GM21515 (cell line): ENCODE measurements at regions not wholly inside any gene's neighbourhood (a gene's known extent, or its start where the extent isn't known, plus 50 kb on each side); places are given as distances from the start of the nearest gene placed in this dataset.
A peak's percentile ranks its signal among the peaks of the same experiment; 100 is the strongest.

Experiments
- ATAC-seq: cut with Tn5 transposase; IDR thresholded peaks from one replicate; pipeline ENCODE4 v1.9.1; 2021; ENCODE audit not compliant: unreplicated experiment

DNA sequence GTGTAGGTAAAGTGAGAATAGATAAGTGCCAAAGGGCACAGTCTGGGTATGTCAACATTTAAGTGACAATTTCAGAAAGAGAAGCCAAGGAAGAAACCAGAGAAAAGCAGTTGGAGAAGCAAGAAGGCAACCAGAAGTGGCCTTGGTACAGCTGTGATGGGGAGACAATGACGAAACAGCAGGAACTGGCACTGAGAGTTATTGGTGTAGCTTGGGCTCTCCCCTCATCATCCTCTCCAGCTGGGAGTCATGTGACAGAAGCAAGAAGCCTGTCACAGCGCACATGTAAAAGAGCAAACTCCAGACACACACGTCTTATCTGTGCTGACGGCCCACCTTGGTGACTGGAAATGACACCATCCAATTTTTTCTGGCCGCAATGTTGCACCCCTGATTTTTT, 203.3 kb upstream of the NUDT4 start:
- no peak for ATAC-seq

DNA sequence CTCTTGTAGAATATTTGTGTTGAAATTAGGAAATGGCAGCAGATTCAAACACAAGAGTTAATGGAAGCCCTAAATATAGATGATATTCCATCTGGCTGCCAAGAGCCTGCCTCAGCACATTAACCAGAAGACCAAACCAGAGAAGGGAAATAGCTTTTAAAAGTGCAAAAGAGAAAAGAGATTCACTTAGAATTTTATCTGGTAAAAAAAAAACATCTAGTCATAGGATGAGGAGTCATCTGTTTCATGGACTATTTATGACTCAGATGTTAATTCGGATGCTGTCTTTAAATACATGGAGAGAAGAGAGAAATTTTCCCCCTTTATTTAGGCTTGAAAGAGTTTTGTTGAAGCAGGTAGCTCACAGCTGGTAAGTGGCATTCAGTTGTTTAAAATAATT, 201.6 kb upstream of the NUDT4 start:
- no peak for ATAC-seq

DNA sequence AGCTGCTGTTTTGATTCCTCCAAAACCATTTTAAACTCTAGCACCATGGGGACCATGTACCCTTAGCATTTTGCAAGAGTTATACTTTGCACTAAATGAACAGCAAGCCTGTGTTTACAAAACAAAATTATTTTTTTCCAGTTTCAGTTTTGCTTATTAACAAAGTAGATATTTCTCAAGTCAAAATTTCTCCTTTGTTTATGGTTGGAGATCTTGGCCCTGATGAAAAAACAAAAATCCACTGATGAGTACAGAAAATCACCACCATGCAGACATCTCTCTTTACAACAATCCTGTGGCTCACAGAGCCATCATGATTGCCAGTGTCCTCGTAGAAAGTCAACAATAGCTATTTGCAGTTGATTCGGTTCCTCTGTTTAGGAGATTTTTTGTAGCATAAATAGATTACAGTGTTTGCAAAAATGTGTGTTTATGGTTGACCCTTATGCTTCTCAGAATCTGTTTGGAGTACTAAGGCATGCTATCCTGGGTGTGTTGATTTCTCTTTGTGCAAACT, 201.1 kb upstream of the NUDT4 start:
- no peak for ATAC-seq

DNA sequence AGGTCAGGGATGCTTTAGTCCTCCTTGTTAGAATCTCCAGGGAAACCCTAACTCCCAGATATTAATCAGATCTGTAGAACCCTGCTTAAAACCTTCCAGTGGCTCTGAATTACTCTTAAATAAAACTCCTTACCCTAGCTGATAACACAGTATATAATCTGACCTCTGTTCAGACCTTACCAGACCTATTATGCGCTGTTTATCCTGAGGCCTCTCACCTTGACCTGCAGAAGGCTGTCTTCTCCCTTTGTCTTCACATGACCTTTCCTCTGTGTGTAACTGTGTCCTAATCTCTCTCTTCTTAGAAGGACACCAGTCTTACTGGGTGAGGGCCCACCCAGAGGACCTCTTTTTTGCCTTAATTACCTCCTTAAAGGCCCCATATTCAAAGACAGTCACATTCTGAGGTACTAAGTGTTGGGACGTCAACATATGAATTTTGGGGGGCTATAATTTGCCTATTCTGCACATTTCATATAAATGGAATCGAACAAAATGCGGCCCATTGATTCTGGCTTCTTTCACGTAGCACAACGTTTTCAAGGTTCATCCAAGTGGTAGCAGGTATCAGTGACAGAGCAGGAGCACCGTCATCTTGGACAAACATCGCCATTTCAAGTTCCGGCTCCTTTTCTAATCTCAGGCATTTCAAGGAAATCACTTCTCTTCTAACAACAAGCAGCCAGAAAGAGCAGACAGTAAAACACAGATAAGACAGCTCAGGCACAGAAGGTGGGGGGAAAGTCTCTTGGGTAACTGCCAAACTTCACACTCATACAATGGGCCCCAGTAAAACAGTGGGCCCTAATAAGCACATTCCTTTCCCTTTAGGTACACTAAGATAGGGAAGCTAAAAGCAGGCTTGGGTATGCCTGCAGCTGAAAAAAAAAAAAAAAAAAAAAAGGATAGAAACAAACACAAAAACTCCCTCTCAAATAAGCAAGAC, 200.2 kb upstream of the NUDT4 start:
- no peak for ATAC-seq

DNA sequence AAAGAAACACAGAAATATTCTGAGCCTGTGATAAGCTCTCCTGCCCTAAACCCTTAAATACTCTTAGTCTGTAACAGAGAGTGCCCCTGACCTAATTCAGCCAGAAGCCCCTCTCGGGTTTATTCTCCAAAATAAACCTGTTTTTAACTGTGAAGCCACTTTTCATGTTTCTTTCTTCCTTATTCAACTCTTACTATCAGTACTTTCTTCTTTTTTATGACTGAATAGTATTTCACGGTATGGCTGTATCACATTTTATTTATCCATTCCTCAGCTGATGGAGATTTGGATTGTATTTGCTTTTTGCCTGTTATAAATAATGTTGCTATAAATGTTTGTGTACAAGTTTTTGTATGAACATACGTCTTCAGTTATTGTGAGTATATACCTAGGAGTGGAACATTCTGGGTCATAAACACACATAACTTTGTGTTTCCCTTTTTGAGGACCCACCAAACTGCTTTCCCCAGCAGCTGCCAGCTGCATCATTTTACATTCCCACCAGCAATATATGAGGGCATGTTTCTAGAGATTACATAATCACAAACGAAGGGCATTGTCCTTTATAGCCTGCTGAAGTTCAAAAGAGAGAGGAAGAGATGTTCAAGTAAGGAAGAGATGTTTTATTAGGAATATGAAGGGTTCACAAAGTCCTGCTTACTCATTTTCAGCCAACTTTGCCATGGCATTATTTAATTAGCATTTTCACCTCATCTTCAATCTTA, 199.4 kb upstream of the NUDT4 start:
- ATAC-seq = no peak

DNA sequence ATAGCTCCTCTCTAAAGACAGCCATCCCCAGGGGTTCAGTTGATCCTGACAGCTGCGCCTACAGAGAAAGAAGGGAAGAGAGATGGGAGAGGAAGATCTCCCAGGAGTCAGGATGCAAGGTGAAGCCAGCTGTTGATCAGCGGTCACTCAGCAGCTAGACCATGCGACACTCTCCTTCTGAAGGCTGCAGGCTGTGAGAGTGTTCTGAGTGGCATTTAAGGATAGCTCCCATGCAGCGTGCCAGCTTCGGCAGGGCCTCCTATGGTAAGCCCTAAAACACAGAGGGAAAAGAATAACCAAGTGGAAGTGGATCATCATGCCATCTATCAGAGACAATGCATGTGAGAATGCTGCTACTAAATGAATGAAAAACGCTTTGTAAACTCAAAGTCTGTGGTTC, 197.9 kb upstream of the NUDT4 start:
- no peak for ATAC-seq

DNA sequence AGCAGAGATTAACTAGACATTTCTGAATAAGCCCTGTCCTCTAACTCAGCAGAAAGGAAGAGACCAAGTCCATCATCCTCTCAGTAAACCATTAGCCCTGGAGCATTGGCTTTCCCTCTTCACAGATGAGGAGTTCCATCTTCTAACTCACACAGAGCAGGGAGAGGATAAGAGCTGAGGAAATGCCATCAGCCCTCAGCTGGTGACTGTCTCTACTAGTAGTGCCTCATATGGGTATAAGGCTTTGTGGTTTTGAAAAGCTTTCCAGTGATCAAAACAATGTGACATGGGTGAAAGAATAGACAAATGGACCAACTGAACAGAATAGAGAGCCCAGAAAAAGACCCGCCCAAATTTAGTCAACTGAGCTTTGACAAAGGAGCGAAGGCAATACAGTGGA, 197.2 kb upstream of the NUDT4 start:
- ATAC-seq = no peak

DNA sequence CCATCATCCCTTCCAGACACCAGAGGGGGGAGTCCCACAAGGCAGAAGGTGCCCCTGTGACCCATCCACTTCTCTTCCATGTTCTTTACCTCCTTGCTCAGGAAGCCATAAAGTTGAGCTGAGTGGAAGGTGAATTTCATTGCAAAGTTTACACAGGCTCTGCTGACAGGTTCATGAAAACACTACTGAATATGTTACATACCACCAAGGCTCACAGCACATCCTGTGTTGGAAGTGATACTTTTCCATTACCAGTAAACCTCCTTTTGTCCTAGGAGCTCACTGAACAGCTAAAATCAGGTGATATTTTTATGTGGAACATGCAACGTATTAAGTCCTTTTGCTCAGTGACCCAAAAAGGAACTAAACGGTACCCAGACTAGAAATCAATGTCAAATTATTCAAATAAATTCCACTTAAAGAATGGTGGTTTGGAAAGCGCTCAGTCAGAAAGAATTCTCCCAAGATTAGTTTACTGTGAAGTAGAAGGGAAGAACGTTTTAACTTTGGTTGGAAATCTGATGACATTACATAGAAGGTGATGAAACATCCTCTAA, 196.2 kb upstream of the NUDT4 start:
- ATAC-seq = no peak

DNA sequence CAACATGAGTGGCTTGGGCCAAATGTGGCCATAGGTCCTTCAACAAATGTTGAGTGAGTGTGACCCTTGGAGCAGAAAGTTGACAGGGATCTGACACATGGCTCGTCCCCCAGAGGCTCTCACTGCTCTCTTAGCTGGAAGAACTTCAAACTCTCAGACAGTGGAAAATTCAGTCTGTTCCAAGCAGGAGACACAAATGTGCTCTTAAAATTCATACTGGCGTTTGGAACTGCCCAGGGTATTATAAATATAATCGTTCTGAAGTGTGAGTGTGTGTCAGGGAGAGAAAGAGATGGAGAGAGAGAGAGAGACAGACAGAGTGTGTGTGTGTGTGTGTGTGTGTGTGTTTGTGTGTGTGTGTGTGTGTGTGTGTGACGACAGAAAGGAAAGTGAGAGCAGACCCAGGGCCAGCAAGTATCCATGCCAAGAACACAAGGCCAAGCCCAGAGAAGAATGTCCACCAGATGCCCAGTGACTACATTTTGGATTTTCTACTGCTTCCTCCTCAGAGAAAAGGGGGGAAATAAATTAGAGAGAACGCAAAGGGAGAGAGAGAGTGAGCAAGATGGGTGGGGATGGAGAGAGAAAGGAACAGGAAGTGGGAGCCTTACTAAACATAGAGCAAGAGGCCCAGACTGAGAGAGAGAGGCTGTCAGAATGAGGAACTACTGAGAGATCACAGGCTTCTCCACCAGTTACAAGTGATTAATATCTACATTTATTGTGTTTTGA, 193.6 kb upstream of the NUDT4 start:
- ATAC-seq = peak; percentile 91

DNA sequence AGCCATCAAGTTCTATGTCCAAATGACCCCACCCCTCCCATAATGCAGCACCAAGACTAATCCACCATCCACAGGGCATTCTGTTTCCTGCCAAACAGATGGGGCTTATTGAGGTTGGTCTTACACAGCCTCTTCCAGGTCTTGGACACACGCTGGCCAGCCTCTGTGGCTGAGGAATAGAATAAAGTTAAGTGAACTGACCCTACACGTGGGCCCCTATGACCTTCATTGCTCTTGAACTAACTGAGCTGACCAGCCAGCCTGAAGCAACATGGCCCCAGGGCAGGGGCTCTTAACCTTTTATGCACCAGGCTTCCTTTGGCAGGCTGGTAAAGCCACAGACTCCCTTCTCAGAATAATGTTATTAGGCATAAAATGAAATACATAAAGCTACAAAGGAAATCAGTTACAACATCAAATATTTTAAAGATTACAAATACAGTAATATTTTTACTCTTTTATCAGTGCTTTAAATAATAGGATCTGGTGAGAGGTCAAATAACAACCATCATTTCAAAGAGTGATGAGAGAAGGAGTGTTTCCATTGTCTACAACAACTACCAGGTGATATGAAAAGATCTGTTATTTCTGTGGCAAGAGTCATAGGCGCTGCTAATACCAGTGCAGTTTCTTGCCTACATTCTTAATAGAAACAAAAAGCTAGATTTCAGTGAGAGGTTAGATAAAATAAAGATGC, 192.9 kb upstream of the NUDT4 start:
- no peak for ATAC-seq

DNA sequence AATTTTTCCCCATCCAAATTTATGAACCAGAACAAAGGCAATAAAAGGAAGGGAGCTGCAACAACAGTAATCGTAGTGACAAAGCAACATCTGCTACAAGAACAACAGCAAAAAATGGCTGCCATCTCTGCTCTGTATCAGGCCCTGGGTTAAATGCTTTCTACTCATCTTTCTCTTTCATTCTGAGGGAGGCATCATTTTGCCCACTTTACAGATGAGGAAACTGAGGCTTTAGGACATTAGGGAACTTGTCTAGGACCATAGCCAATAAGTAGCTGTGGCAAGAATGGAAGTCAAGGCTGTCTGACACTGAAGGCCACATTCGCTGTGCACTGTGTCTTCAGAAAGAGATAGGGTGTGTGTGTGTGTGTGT, 192.4 kb upstream of the NUDT4 start:
- ATAC-seq = no peak

DNA sequence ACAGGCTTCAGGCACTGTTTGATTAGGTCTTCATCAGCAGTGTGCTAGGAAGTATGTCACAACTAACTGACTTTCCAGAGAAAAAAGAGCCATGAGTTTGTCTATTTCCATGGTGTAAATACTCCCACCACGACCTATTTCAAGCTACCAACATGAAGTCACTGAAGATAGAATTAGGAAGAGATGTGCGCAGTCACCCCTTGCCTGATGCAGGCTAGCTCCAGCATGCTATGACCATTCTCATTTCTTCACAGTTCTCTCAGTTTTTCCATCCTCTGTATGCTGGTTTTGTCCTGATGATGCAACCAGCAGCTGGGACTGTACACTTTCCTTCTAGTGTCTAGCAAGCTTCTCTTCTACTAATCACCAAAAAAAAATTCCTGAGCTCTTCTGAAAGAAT, 191.6 kb upstream of the NUDT4 start:
- no peak for ATAC-seq

DNA sequence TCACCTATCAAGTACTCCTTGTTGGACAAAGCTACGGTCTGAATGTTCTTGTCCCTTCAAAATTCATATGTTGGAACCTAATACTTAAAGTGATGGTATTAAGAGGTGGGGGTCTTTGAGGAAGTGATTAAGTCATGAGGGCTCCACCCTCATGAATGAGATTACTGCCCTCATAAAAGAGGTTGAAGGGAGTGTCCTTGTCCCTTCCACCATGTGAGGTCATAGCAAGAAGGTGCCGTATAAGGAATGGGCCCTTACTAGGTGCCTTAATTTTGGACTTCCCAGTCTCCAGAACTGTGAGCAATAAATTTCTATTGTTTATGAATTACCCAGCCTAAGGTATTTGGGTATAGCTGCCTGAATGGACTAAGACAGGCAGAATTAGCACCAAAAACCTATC, 191.1 kb upstream of the NUDT4 start:
- ATAC-seq = no peak

DNA sequence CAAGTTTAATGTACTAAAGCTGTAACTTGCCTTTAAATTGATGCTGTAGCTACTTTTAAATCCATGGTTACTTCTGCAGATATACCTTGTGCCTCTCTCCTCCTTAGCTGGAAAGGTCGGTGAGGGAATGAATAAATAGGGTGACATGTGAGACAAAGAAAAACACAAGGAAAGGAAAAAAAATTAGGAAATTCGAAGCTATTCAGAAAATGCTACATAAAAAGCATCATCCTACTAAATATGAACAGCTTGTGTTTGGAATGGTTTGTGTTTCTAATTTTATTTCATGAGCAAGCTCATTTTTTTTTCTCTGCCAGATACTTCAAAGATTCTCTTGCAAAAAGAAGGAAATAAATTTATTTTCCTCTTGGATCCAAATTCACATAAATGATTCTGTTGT, 186.3 kb upstream of the NUDT4 start:
- no peak for ATAC-seq

DNA sequence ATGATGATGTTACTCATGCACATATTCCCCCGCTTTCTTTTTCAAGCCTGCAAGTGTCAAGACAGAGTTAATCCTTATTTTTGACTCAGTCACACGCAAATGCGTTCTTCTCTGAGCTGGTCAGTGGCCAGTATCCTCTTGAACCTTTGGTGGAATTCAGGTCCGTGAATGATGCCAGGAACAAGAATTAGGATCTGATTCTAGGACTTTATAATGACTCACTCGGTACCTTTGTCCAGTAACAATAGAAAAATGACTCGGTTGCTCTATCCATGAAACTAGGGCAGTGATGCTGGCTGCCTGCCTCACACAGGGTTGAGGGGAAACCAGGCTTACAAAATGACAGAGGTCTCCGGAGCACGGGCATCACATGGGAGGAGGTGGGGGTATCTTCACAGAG, 185.8 kb upstream of the NUDT4 start:
- no peak for ATAC-seq

DNA sequence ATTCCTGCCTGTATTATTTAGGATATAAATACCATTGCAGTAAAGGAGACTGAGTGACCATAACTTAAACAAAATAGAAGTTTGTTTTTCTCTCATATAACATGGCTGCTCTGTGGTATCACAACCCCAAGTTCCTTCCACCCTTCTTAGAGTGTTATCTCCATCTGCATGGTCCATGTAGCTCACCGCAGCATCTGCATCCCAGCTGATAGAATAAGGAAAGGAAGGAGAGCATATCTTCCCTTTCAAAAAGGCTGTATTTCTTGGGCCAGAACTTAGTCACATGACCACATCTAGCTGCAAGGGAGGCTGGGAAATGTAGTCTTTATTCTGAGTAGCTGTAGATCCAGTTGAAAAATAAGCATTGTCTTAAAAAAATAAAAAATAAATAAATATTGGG, 184.8 kb upstream of the NUDT4 start:
- no peak for ATAC-seq

DNA sequence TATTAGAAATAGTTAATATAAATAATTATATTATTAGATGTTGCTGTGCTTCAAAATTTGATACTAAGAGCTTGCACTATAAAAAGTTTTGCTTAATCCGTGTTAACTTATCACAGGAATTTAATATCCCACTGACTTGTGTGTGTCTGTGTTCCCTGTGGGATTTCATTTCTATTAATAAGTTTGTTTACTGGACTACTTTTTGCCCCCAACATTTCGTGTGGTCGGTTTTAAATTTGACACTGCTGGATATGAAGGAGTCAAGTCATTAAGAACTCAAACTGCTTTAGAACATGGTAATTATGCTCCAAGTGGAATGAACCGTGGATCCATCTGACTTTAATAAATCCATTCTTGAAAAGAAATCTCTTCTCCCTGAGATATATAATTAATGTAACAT, 182.2 kb upstream of the NUDT4 start:
- no peak for ATAC-seq

DNA sequence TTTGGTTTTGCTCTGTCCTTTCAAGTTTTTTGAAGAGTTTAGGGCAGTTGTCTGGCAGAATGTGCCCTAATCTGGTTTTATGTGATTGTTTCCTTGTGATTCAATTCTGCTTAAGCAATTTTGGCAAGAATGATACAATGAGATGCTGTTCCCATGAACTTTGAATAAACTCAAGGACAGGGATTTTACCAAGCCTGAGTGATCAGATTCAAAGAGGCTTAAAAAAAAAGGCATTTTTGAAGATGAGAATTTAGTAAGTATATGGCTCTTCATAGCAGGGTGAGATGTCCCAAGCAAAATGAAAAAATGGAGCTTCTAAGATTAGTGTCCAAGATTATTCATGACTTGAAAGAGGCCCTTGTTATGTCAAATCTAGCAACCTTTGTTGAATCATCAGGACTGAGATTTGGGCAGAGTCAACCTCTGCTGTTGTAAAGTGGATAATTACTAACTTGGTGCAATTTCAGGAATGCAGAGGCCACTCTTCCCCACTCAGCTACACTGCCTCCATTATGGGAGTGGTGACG, 180.6 kb upstream of the NUDT4 start:
- ATAC-seq = no peak

DNA sequence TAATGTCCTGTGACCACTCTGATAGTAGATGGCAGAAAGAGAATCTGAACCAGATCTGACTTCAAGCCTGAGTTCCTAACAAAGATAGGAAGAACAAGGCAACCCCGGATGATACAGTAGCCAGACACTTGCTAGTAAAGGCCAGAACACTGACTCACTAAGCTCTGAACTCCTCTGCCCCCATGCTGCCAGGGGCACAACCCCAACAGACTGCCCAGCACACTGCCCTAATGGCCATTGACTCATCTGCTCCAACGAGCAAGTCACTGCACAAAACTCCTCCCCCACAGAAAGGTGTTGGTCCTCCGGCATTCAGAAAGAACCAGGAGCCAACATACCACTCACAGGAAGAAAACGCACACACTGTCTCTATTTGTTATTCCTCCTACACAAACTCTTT, 179.6 kb upstream of the NUDT4 start:
- no peak for ATAC-seq

DNA sequence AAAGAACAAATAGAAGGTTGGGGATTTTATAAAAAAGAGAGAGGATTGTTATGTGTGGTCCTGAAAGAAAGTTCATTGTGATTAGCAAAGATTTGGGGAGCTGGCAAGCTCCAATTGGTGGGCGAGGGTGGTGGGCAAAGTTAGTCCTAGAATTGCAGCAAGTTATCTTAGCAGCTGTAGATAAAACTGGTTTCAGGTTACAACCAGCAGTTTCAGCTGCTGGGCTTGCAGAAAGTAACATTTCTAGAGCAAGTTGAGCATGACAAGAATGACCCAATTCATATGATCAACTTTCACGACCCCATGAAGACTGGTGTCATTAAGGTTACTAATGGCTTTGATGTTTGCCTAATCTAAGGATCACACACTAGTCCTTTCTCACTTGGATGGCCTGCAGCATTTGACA, 177.9 kb upstream of the NUDT4 start:
- ATAC-seq = no peak
